ENCODE measurements at regions not wholly inside any gene's neighbourhood (a gene's known extent, or its start where the extent isn't known, plus 50 kb on each side); places are given as distances from the start of the nearest gene placed in this dataset.
"Not testable (repeated sequence)": the region's sequence is repeated elsewhere in the genome, so short reads cannot be mapped to it uniquely, and the experiment has no call there.

- not testable (repeated sequence) for H3K27ac Mint-ChIP-seq, H3K4me1 Mint-ChIP-seq, H3K36me3 Mint-ChIP-seq, H3K27me3 Mint-ChIP-seq, H3K9me3 Mint-ChIP-seq, H3K4me3 Mint-ChIP-seq
Measured at GRCh38 chr6:168380166-168380955, 60.6 kb upstream of the SMOC2 start.

GRCh38 chr6:168380956-168381605 lies 59.9 kb upstream of the SMOC2 start:
- H3K4me1 Mint-ChIP-seq, result no peaks in the 10 kb centered on the region
- H3K27ac Mint-ChIP-seq, result no peak overlapping the region
- H3K27me3 Mint-ChIP-seq, result no peaks in the 10 kb centered on the region
- H3K4me3 Mint-ChIP-seq, result no peak overlapping the region
- H3K36me3 Mint-ChIP-seq, result no peaks in the 10 kb centered on the region
- H3K9me3 Mint-ChIP-seq, result no peaks in the 10 kb centered on the region

GRCh38 chr6:168381726-168382458 lies 59.1 kb upstream of the SMOC2 start:
- Mint-ChIP-seq H3K27ac (no peak overlapping the region), H3K4me1 (no peaks in the 10 kb centered on the region), H3K36me3 (no peaks in the 10 kb centered on the region), H3K9me3 (no peaks in the 10 kb centered on the region), H3K27me3 (no peaks in the 10 kb centered on the region), H3K4me3 (no peak overlapping the region)

GRCh38 chr6:168383062-168383854 lies 57.7 kb upstream of the SMOC2 start:
- H3K36me3 Mint-ChIP-seq, result no peaks in the 10 kb centered on the region
- H3K27ac Mint-ChIP-seq, result no peak overlapping the region
- H3K4me1 Mint-ChIP-seq, result no peaks in the 10 kb centered on the region
- no peaks in the 10 kb centered on the region for H3K27me3 Mint-ChIP-seq
- H3K4me3 Mint-ChIP-seq, result no peak overlapping the region
- H3K9me3 Mint-ChIP-seq, result no peaks in the 10 kb centered on the region

- Mint-ChIP-seq H3K27me3 (no peaks in the 10 kb centered on the region), H3K4me1 (no peaks in the 10 kb centered on the region), H3K36me3 (no peaks in the 10 kb centered on the region), H3K27ac (no peak overlapping the region), H3K9me3 (no peaks in the 10 kb centered on the region), H3K4me3 (no peak overlapping the region)
Measured at GRCh38 chr6:168384045-168385036, 56.6 kb upstream of the SMOC2 start.

- H3K36me3 Mint-ChIP-seq, result no peaks in the 10 kb centered on the region
- H3K27me3 Mint-ChIP-seq, result no peaks in the 10 kb centered on the region
- H3K9me3 Mint-ChIP-seq, result no peaks in the 10 kb centered on the region
- no peak overlapping the region for H3K4me3 Mint-ChIP-seq
- H3K27ac Mint-ChIP-seq, result peak overlapping the region; percentile 51
- no peaks in the 10 kb centered on the region for H3K4me1 Mint-ChIP-seq
Measured at GRCh38 chr6:168385037-168385759, 55.8 kb upstream of the SMOC2 start.

GRCh38 chr6:168385858-168386735 lies 54.9 kb upstream of the SMOC2 start:
- no peaks in the 10 kb centered on the region for H3K9me3 Mint-ChIP-seq
- H3K27me3 Mint-ChIP-seq, result no peaks in the 10 kb centered on the region
- no peaks in the 10 kb centered on the region for H3K4me1 Mint-ChIP-seq
- no peak overlapping the region for H3K4me3 Mint-ChIP-seq
- no peaks in the 10 kb centered on the region for H3K36me3 Mint-ChIP-seq
- no peak overlapping the region for H3K27ac Mint-ChIP-seq

- Mint-ChIP-seq H3K27me3 (no peaks in the 10 kb centered on the region), H3K27ac (no peak overlapping the region), H3K4me3 (no peak overlapping the region), H3K4me1 (no peaks in the 10 kb centered on the region), H3K36me3 (no peaks in the 10 kb centered on the region), H3K9me3 (no peaks in the 10 kb centered on the region)
Measured at GRCh38 chr6:168386973-168387372, 54.0 kb upstream of the SMOC2 start.

GRCh38 chr6:168387426-168387825 lies 53.6 kb upstream of the SMOC2 start:
- Mint-ChIP-seq H3K4me3 (no peak overlapping the region), H3K36me3 (no peaks in the 10 kb centered on the region)

GRCh38 chr6:168387911-168388310 lies 53.1 kb upstream of the SMOC2 start:
- H3K9me3 Mint-ChIP-seq, result no peaks in the 10 kb centered on the region
- no peaks in the 10 kb centered on the region for H3K36me3 Mint-ChIP-seq
- no peaks in the 10 kb centered on the region for H3K4me1 Mint-ChIP-seq
- H3K27ac Mint-ChIP-seq, result no peak overlapping the region
- H3K27me3 Mint-ChIP-seq, result peaks cover 2% of the 10 kb centered on the region
- no peak overlapping the region for H3K4me3 Mint-ChIP-seq

More at GRCh38 chr6:168387426-168387825, 53.6 kb upstream of the SMOC2 start:
- no peaks in the 10 kb centered on the region for H3K9me3 Mint-ChIP-seq
- peaks cover under 1% of the 10 kb centered on the region for H3K27me3 Mint-ChIP-seq
- H3K4me1 Mint-ChIP-seq, result no peaks in the 10 kb centered on the region
- H3K27ac Mint-ChIP-seq, result no peak overlapping the region

- H3K27ac Mint-ChIP-seq, result no peak overlapping the region
- H3K36me3 Mint-ChIP-seq, result no peaks in the 10 kb centered on the region
- no peak overlapping the region for H3K4me3 Mint-ChIP-seq
- peaks cover 2% of the 10 kb centered on the region for H3K27me3 Mint-ChIP-seq
- no peaks in the 10 kb centered on the region for H3K9me3 Mint-ChIP-seq
- H3K4me1 Mint-ChIP-seq, result no peaks in the 10 kb centered on the region
Measured at GRCh38 chr6:168388641-168389633, 52.0 kb upstream of the SMOC2 start.

- peaks cover 4% of the 10 kb centered on the region for H3K27me3 Mint-ChIP-seq
- no peaks in the 10 kb centered on the region for H3K9me3 Mint-ChIP-seq
- no peaks in the 10 kb centered on the region for H3K36me3 Mint-ChIP-seq
- no peak overlapping the region for H3K27ac Mint-ChIP-seq
- H3K4me1 Mint-ChIP-seq, result no peaks in the 10 kb centered on the region
- H3K4me3 Mint-ChIP-seq, result no peak overlapping the region
Measured at GRCh38 chr6:168390749-168391420, 50.1 kb upstream of the SMOC2 start.
